ENCODE measurements at regions not wholly inside any gene's neighbourhood (a gene's known extent, or its start where the extent isn't known, plus 50 kb on each side); places are given as distances from the start of the nearest gene placed in this dataset.

- ChIA-PET CTCF (no interaction called here), POLR2A (no interaction called here)
- Histone ChIP-seq H3K9me3 (ENCODE audit: control insufficient read depth, insufficient read depth, low read depth, low read length) (no peaks in the 10 kb centered on the region), H3K36me3 (ENCODE audit: control insufficient read depth in 2 of 2, insufficient read depth in 1 of 2, low read length in 2 of 2) (no peaks in the 10 kb centered on the region), H3K4me3 (ENCODE audit: low read depth, low read length) (no peak overlapping the region), H3K27ac (ENCODE audit: extremely low read depth, low read depth, low read length) (no peak overlapping the region), H3K4me1 (ENCODE audit: control insufficient read depth, insufficient read depth, low read length) (no peaks in the 10 kb centered on the region)
- TF ChIP-seq ZNF311 (tag by site-specific recombination; IDR thresholded peaks at IDR 0.05; ENCODE audit: borderline replicate concordance): no peak
- no peak for TF ChIP-seq ZNF155 (tag by site-specific recombination; IDR thresholded peaks at IDR 0.05)
- no peak for TF ChIP-seq ZNF274 (IDR thresholded peaks at IDR 0.05; ENCODE audit: low read length)
- no peak for TF ChIP-seq ZNF274 (tag by site-specific recombination; IDR thresholded peaks at IDR 0.05; ENCODE audit: borderline replicate concordance)
- TF ChIP-seq ZNF132 (tag by site-specific recombination; IDR thresholded peaks at IDR 0.05; ENCODE audit: borderline replicate concordance): no peak
- no peak for TF ChIP-seq ZNF645 (tag by site-specific recombination; IDR thresholded peaks at IDR 0.05)
- TF ChIP-seq WT1 (tag by site-specific recombination; IDR thresholded peaks at IDR 0.05): no peak
- no peak for TF ChIP-seq PRDM6 (tag by site-specific recombination; IDR thresholded peaks at IDR 0.05)
- no peak for TF ChIP-seq ZNF24 (tag by site-specific recombination; IDR thresholded peaks at IDR 0.05)
- no peak for TF ChIP-seq ZBTB48 (tag by site-specific recombination; IDR thresholded peaks at IDR 0.05)
- TF ChIP-seq ZBTB10 (tag by site-specific recombination; IDR thresholded peaks at IDR 0.05): no peak
- no peak for TF ChIP-seq ZNF792 (tag by site-specific recombination; IDR thresholded peaks at IDR 0.05)
- TF ChIP-seq YY1 (tag by site-specific recombination; IDR thresholded peaks at IDR 0.05): no peak
- TF ChIP-seq ZNF354C (tag by site-specific recombination; IDR thresholded peaks at IDR 0.05; ENCODE audit: borderline replicate concordance, low read depth): no peak
- TF ChIP-seq OVOL3 (tag by site-specific recombination; IDR thresholded peaks at IDR 0.05): no peak
- TF ChIP-seq ZNF138 (tag by site-specific recombination; IDR thresholded peaks at IDR 0.05; ENCODE audit: borderline replicate concordance): no peak
- TF ChIP-seq BCL11A (tag by site-specific recombination; IDR thresholded peaks at IDR 0.05; ENCODE audit: low read depth): no peak
- TF ChIP-seq GLI2 (tag by site-specific recombination; IDR thresholded peaks at IDR 0.05; ENCODE audit: borderline replicate concordance, low read depth): no peak
- no peak for TF ChIP-seq ZNF114 (tag by site-specific recombination; IDR thresholded peaks at IDR 0.05)
- no peak for TF ChIP-seq ZNF341 (tag by site-specific recombination; IDR thresholded peaks at IDR 0.05; ENCODE audit: low read depth)
Observed at GRCh38 chr14:43790681-43791080, 716.4 kb downstream of the FSCB start.

- no peak overlapping the region for H3K4me3 ChIP-seq (ENCODE audit: low read depth, low read length)
- TF ChIP-seq ZNF398 (tag by site-specific recombination; IDR thresholded peaks at IDR 0.05): no peak
- no peaks in the 10 kb centered on the region for H3K9me3 ChIP-seq (ENCODE audit: control insufficient read depth, insufficient read depth, low read depth, low read length)
- POLR2A ChIA-PET: no interaction called here
- H3K4me1 ChIP-seq (ENCODE audit: control insufficient read depth, insufficient read depth, low read length): no peaks in the 10 kb centered on the region
- no peak overlapping the region for H3K27ac ChIP-seq (ENCODE audit: extremely low read depth, low read depth, low read length)
- CTCF ChIA-PET: no interaction called here
- no peaks in the 10 kb centered on the region for H3K36me3 ChIP-seq (ENCODE audit: control insufficient read depth in 2 of 2, insufficient read depth in 1 of 2, low read length in 2 of 2)
Observed at GRCh38 chr14:43789458-43789857, 717.6 kb downstream of the FSCB start.

Data from HEK293 (cell line).